ENCODE measurements at regions not wholly inside any gene's neighbourhood (a gene's known extent, or its start where the extent isn't known, plus 50 kb on each side); places are given as distances from the start of the nearest gene placed in this dataset.

DNA sequence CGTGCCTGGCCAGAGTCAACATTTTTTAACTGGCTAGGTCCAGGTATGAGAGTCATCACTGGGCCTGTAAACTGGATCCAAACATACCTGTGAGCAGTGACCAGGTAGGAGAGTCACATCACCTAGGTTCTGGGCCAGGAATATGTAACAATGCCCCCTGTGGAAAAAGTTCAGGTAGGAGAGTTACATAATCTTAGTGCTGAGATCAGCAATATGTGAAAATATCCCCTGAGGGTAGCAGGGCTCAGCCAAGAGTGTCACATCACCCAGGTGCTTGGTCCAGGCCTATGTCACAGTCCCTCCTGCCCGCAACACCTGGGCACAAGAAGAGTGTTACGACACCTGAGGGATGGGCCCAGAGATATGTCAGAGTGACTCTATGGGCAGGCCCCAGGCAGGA lies 2104.7 kb downstream of the TP53TG3F start:
- H3T11ph ChIP-seq (ENCODE audit: low read length), result no peak overlapping the region
- no peak overlapping the region for H4K91ac ChIP-seq (ENCODE audit: insufficient read length, low read depth, low read length)
- H3K9me3 Mint-ChIP-seq, result peaks cover 97 to 98% of the 10 kb centered on the region in 2 experiments
- H4K5ac ChIP-seq (ENCODE audit: insufficient read length, low read depth, low read length), result no peak overlapping the region
- H2BK120ac ChIP-seq (ENCODE audit: low read depth, low read length, poor library complexity, severe bottlenecking), result no peak overlapping the region
- H3K56ac ChIP-seq (ENCODE audit: insufficient read length, low read depth, low read length), result no peak overlapping the region
- H3K79me1 ChIP-seq (ENCODE audit: insufficient read depth, low read depth, low read length, poor library complexity, severe bottlenecking), result no peaks in the 10 kb centered on the region
- H2AFZ ChIP-seq (ENCODE audit: low read length), result no peak overlapping the region
- no peak overlapping the region for H2BK20ac ChIP-seq (ENCODE audit: low read depth, low read length, poor library complexity, severe bottlenecking)
- H3K14ac ChIP-seq (ENCODE audit: insufficient read depth, low read length), result no peak overlapping the region
- H3K9ac ChIP-seq (ENCODE audit: extremely low read depth, insufficient read length, low read length), result no peak overlapping the region
- H3K4ac ChIP-seq (ENCODE audit: low read depth, low read length), result no peak overlapping the region
- no peaks in the 10 kb centered on the region for H3K4me1 Mint-ChIP-seq
- H2BK5ac ChIP-seq (ENCODE audit: insufficient read length, low read length), result no peak overlapping the region
- TF ChIP-seq, protein P1, sequence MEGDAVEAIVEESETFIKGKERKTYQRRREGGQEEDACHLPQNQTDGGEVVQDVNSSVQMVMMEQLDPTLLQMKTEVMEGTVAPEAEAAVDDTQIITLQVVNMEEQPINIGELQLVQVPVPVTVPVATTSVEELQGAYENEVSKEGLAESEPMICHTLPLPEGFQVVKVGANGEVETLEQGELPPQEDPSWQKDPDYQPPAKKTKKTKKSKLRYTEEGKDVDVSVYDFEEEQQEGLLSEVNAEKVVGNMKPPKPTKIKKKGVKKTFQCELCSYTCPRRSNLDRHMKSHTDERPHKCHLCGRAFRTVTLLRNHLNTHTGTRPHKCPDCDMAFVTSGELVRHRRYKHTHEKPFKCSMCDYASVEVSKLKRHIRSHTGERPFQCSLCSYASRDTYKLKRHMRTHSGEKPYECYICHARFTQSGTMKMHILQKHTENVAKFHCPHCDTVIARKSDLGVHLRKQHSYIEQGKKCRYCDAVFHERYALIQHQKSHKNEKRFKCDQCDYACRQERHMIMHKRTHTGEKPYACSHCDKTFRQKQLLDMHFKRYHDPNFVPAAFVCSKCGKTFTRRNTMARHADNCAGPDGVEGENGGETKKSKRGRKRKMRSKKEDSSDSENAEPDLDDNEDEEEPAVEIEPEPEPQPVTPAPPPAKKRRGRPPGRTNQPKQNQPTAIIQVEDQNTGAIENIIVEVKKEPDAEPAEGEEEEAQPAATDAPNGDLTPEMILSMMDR (conservative IDR thresholded peaks at IDR 0.05), result no peak
- H3K9me3 ChIP-seq (ENCODE audit: control insufficient read depth, low read depth, low read length), result peaks cover 97% of the 10 kb centered on the region
- H3K4me1 ChIP-seq (ENCODE audit: insufficient read depth, low read length), result no peaks in the 10 kb centered on the region
- no peak overlapping the region for H3K18ac ChIP-seq (ENCODE audit: insufficient read length, low read depth, low read length)
- no peak overlapping the region for H3K27ac Mint-ChIP-seq
- no peak overlapping the region for H3K4me3 Mint-ChIP-seq
- H3K23me2 ChIP-seq (ENCODE audit: insufficient read length, low read depth, low read length, poor library complexity, severe bottlenecking), result no peaks in the 10 kb centered on the region
- no peak overlapping the region for H4K8ac ChIP-seq (replicated peaks; ENCODE audit: insufficient read length, low read depth, low read length)
- no peak overlapping the region for H3K27ac ChIP-seq (ENCODE audit: insufficient read length, low read depth, low read length)
- no peak overlapping the region for H3K23ac ChIP-seq (ENCODE audit: insufficient read length, low read depth, low read length)
- peaks cover 0 to 30% (median 7%) of the 10 kb centered on the region in 3 experiments; a peak in 4 of 7 replicates for H3K36me3 Mint-ChIP-seq (ENCODE audit: insufficient read depth in 1 of 3, low read depth in 3 of 3)
- H4K20me1 ChIP-seq (ENCODE audit: control insufficient read depth, insufficient read depth, insufficient read length), result no peaks in the 10 kb centered on the region
- H3K27me3 ChIP-seq (ENCODE audit: insufficient read depth, low read length), result no peaks in the 10 kb centered on the region
- no peak overlapping the region for H2AK5ac ChIP-seq (ENCODE audit: insufficient read length, low read length)
- H2BK15ac ChIP-seq (ENCODE audit: low read depth, low read length), result no peak overlapping the region
- no peak overlapping the region for H2BK12ac ChIP-seq (ENCODE audit: insufficient read length, low read depth, low read length)
- peaks cover 4% of the 10 kb centered on the region; the same call in 1 of the 2 replicates for H3K27me3 Mint-ChIP-seq (ENCODE audit: low read depth)
- no CpG with 5 or more reads among the region's 3 CpGs for WGBS (ENCODE audit: extremely low coverage, insufficient read length, low lambda C conversion rate)
- no peak overlapping the region for H3K4me2 ChIP-seq (ENCODE audit: insufficient read depth, insufficient read length, low read length)
- DNase-seq, result no peak
- no peaks in the 10 kb centered on the region for H3K79me2 ChIP-seq (ENCODE audit: insufficient read depth, low read length)

Data from H9 (cell line).